Loucy (cell line): ENCODE measurements at regions not wholly inside any gene's neighbourhood (a gene's known extent, or its start where the extent isn't known, plus 50 kb on each side); places are given as distances from the start of the nearest gene placed in this dataset.

Source experiments
- H2AFZ ChIP-seq: fragments of 200-600 bp; sonication (generic); 2 replicates; pipeline ENCODE4 v1.6.0; 2016; ENCODE audit warnings: antibody characterized with exemption, mild to moderate bottlenecking, low read length, moderate library complexity
- H3F3A ChIP-seq: fragments of 200-600 bp; 2 replicates; pipeline ENCODE4 v1.6.0; 2016; ENCODE audit warnings: antibody characterized with exemption, low read depth, mild to moderate bottlenecking
- H3K27me3 ChIP-seq: fragments of 200-600 bp; sonication (generic); 2 replicates; pipeline ENCODE4 v1.6.1; 2014; ENCODE audit warnings: low read length, mild to moderate bottlenecking; ENCODE audit not compliant: insufficient read depth, poor library complexity, severe bottlenecking
- H3K36me3 ChIP-seq: fragments of 200-600 bp; sonication (generic); 2 replicates; pipeline ENCODE4 v1.6.1; 2016; ENCODE audit warnings: low read length; ENCODE audit not compliant: insufficient read depth
- H3K4me1 ChIP-seq: fragments of 200-600 bp; sonication (generic); 2 replicates; pipeline ENCODE4 v1.5.1; 2014; ENCODE audit warnings: low read length, mild to moderate bottlenecking; ENCODE audit not compliant: insufficient read depth, poor library complexity, severe bottlenecking
- H3K4me2 ChIP-seq: fragments of 200-600 bp; sonication (generic); 2 replicates; pipeline ENCODE4 v1.6.0; 2014; ENCODE audit warnings: antibody characterized with exemption, low read length, low read depth, mild to moderate bottlenecking; ENCODE audit not compliant: poor library complexity, severe bottlenecking
- H3K4me3 ChIP-seq: fragments of 200-600 bp; sonication (generic); 2 replicates; pipeline ENCODE4 v1.5.1; 2014; ENCODE audit warnings: low read length, mild to moderate bottlenecking, mixed read lengths; ENCODE audit not compliant: poor library complexity, severe bottlenecking
- H3K79me2 ChIP-seq: fragments of 200-600 bp; sonication (generic); 2 replicates; pipeline ENCODE4 v1.6.1; 2014; ENCODE audit warnings: low read length; ENCODE audit not compliant: insufficient read depth
- H3K9ac ChIP-seq: fragments of 200-600 bp; sonication (generic); 2 replicates; pipeline ENCODE4 v1.6.0; 2014; ENCODE audit warnings: mild to moderate bottlenecking, low read depth, low read length, moderate library complexity; ENCODE audit not compliant: poor library complexity, severe bottlenecking
- H3K9me2 ChIP-seq: fragments of 200-600 bp; sonication (generic); replicated peaks from 2 replicates; pipeline ENCODE4 v1.6.1; 2016; ENCODE audit warnings: low read depth, low read length, mixed read lengths
- H3K9me3 ChIP-seq: fragments of 200-600 bp; sonication (generic); 2 replicates; pipeline ENCODE4 v1.6.1; 2014; ENCODE audit warnings: mild to moderate bottlenecking, antibody characterized with exemption, low read length, low read depth; ENCODE audit not compliant: insufficient read depth
- H4K20me1 ChIP-seq: fragments of 200-600 bp; sonication (generic); 2 replicates; pipeline ENCODE4 v1.6.0; 2014; ENCODE audit warnings: antibody characterized with exemption, low read length, mild to moderate bottlenecking; ENCODE audit not compliant: insufficient read depth, poor library complexity, severe bottlenecking
- CTCF ChIP-seq: fragments of 200-600 bp; sonication (generic); conservative IDR thresholded peaks from 2 replicates; pipeline ENCODE4 v1.5.1; 2014; ENCODE audit warnings: mild to moderate bottlenecking, antibody characterized with exemption, low read length
- EZH2phosphoT487 ChIP-seq: fragments of 200-600 bp; IDR thresholded peaks from 2 replicates; pipeline ENCODE4 v1.6.1; 2018; ENCODE audit warnings: antibody characterized with exemption, mild to moderate bottlenecking, moderate library complexity, borderline replicate concordance

GRCh38 chr10:131833013-131833412 is 67.8 kb upstream of the PPP2R2D start:
- Histone ChIP-seq H3K9me2 (no peaks in the 10 kb centered on the region), H3K4me3 (no peak overlapping the region), H3K9me3 (peaks cover 19% of the 10 kb centered on the region; the same call in 1 of the 2 replicates), H3K4me1 (no peaks in the 10 kb centered on the region), H3F3A (no peaks in the 10 kb centered on the region), H4K20me1 (no peaks in the 10 kb centered on the region), H3K9ac (no peak overlapping the region), H3K36me3 (no peaks in the 10 kb centered on the region), H3K27me3 (no peaks in the 10 kb centered on the region), H2AFZ (no peak overlapping the region), H3K4me2 (no peak overlapping the region), H3K79me2 (no peaks in the 10 kb centered on the region)
- TF ChIP-seq CTCF (no peak), EZH2phosphoT487 (no peak)

- H3K9me3 ChIP-seq, result peaks cover 19% of the 10 kb centered on the region; the same call in 1 of the 2 replicates
- no peaks in the 10 kb centered on the region for H3K9me2 ChIP-seq
- H3K4me2 ChIP-seq, result no peak overlapping the region
- no peak overlapping the region for H2AFZ ChIP-seq
- H3K27me3 ChIP-seq, result no peaks in the 10 kb centered on the region
- H3K79me2 ChIP-seq, result no peaks in the 10 kb centered on the region
- H3K4me1 ChIP-seq, result no peaks in the 10 kb centered on the region
- no peaks in the 10 kb centered on the region for H3K36me3 ChIP-seq
- H3F3A ChIP-seq, result no peaks in the 10 kb centered on the region
- no peak overlapping the region for H3K9ac ChIP-seq
- no peak for TF ChIP-seq EZH2phosphoT487
- TF ChIP-seq CTCF, result no peak
- no peaks in the 10 kb centered on the region for H4K20me1 ChIP-seq
- no peak overlapping the region for H3K4me3 ChIP-seq
These were observed 67.2 kb upstream of the PPP2R2D start for GRCh38 chr10:131833446-131834080.

GRCh38 chr10:131834152-131834810 is 66.5 kb upstream of the PPP2R2D start:
- Histone ChIP-seq H3K27me3 (no peaks in the 10 kb centered on the region), H2AFZ (no peak overlapping the region), H3K4me1 (no peaks in the 10 kb centered on the region), H4K20me1 (no peaks in the 10 kb centered on the region), H3K9ac (no peak overlapping the region), H3K4me2 (no peak overlapping the region), H3F3A (no peaks in the 10 kb centered on the region), H3K79me2 (no peaks in the 10 kb centered on the region), H3K9me2 (no peaks in the 10 kb centered on the region), H3K36me3 (no peaks in the 10 kb centered on the region), H3K9me3 (peaks cover 19% of the 10 kb centered on the region; the same call in 1 of the 2 replicates), H3K4me3 (no peak overlapping the region)
- TF ChIP-seq EZH2phosphoT487 (no peak), CTCF (no peak)
